Hepatocyte (in vitro differentiated cells): ENCODE measurements at regions not wholly inside any gene's neighbourhood (a gene's known extent, or its start where the extent isn't known, plus 50 kb on each side); places are given as distances from the start of the nearest gene placed in this dataset.

Source experiments
- DNase-seq: peaks from one replicate; pipeline ENCODE4 v3.0.0-alpha.2; 2016; ENCODE audit warnings: low spot score
- H2AFZ ChIP-seq: fragments of 200-600 bp; sonication (generic); 2 replicates; pipeline ENCODE4 v1.6.0; 2016; ENCODE audit warnings: antibody characterized with exemption, mild to moderate bottlenecking
- H3K27ac ChIP-seq: fragments of 200-600 bp; sonication (generic); 2 replicates; pipeline ENCODE4 v1.5.1; 2016; ENCODE audit warnings: mild to moderate bottlenecking
- H3K27me3 ChIP-seq: fragments of 200-600 bp; sonication (generic); 2 replicates; pipeline ENCODE4 v1.6.1; 2016
- H3K36me3 ChIP-seq: fragments of 200-600 bp; sonication (generic); replicated peaks from 2 replicates; pipeline ENCODE4 v1.5.1; 2016; ENCODE audit warnings: low read depth; ENCODE audit not compliant: insufficient read depth
- H3K4me1 ChIP-seq: fragments of 200-600 bp; sonication (generic); 2 replicates; pipeline ENCODE4 v1.5.1; 2016; ENCODE audit warnings: mild to moderate bottlenecking, moderate library complexity; ENCODE audit not compliant: insufficient read depth
- H3K4me2 ChIP-seq: fragments of 200-600 bp; sonication (generic); 2 replicates; pipeline ENCODE4 v1.6.0; 2016
- H3K4me3 ChIP-seq: fragments of 200-600 bp; sonication (generic); 2 replicates; pipeline ENCODE4 v1.5.1; 2016; ENCODE audit warnings: mild to moderate bottlenecking
- H3K79me2 ChIP-seq: fragments of 200-600 bp; sonication (generic); 2 replicates; pipeline ENCODE4 v1.6.0; 2017; ENCODE audit warnings: mild to moderate bottlenecking
- H3K9me2 ChIP-seq: fragments of 200-600 bp; sonication (generic); replicated peaks from 2 replicates; pipeline ENCODE4 v1.6.0; 2017; ENCODE audit warnings: mild to moderate bottlenecking; ENCODE audit not compliant: insufficient read depth
- H3K9me3 ChIP-seq: fragments of 200-600 bp; sonication (generic); 2 replicates; pipeline ENCODE4 v1.5.1; 2016; ENCODE audit warnings: low read depth, mild to moderate bottlenecking
- H4K20me1 ChIP-seq: fragments of 200-600 bp; sonication (generic); 2 replicates; pipeline ENCODE4 v1.6.0; 2016; ENCODE audit warnings: mild to moderate bottlenecking; ENCODE audit not compliant: insufficient read depth, poor library complexity, severe bottlenecking
- EZH2 ChIP-seq: fragments of 200-600 bp; sonication (generic); IDR thresholded peaks from 2 replicates; pipeline ENCODE4 v1.6.1; 2016; ENCODE audit warnings: antibody characterized with exemption, mild to moderate bottlenecking, borderline replicate concordance
- EZH2phosphoT487 ChIP-seq: fragments of 200-600 bp; sonication (generic); IDR thresholded peaks from one replicate; pipeline ENCODE4 v1.6.1; 2018; ENCODE audit warnings: antibody characterized with exemption, mild to moderate bottlenecking, low read depth, moderate library complexity; ENCODE audit not compliant: unreplicated experiment, severe bottlenecking
- WGBS: methylation state at CpG from one replicate; pipeline ENCODE4 v1.1.6; 2016; ENCODE audit warnings: low lambda C conversion rate; ENCODE audit errors: missing lambda C conversion rate; 5-methylcytosine and 5-hydroxymethylcytosine counted together
- TF ChIP-seq, protein P1 (sequence below): fragments of 200-600 bp; sonication (generic); IDR thresholded peaks from 2 replicates; pipeline ENCODE4 v1.5.1; 2016; ENCODE audit warnings: antibody characterized with exemption, mild to moderate bottlenecking; ENCODE audit not compliant: poor library complexity

GRCh38 chr22:34057726-34058125 is 137.4 kb upstream of the LARGE1 start:
- Histone ChIP-seq H3K27me3 (peaks cover 6% of the 10 kb centered on the region), H3K4me2 (no peak overlapping the region), H4K20me1 (no peaks in the 10 kb centered on the region), H3K4me1 (no peaks in the 10 kb centered on the region), H3K79me2 (no peaks in the 10 kb centered on the region), H3K9me2 (no peaks in the 10 kb centered on the region), H3K27ac (no peak overlapping the region), H2AFZ (no peak overlapping the region), H3K36me3 (no peaks in the 10 kb centered on the region), H3K4me3 (no peak overlapping the region), H3K9me3 (no peaks in the 10 kb centered on the region)
- TF ChIP-seq, protein P1, sequence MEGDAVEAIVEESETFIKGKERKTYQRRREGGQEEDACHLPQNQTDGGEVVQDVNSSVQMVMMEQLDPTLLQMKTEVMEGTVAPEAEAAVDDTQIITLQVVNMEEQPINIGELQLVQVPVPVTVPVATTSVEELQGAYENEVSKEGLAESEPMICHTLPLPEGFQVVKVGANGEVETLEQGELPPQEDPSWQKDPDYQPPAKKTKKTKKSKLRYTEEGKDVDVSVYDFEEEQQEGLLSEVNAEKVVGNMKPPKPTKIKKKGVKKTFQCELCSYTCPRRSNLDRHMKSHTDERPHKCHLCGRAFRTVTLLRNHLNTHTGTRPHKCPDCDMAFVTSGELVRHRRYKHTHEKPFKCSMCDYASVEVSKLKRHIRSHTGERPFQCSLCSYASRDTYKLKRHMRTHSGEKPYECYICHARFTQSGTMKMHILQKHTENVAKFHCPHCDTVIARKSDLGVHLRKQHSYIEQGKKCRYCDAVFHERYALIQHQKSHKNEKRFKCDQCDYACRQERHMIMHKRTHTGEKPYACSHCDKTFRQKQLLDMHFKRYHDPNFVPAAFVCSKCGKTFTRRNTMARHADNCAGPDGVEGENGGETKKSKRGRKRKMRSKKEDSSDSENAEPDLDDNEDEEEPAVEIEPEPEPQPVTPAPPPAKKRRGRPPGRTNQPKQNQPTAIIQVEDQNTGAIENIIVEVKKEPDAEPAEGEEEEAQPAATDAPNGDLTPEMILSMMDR, result no peak
- no peak for TF ChIP-seq EZH2phosphoT487
- no peak for TF ChIP-seq EZH2
- no peak for DNase-seq
- 90% methylated on average over 4 of the region's 4 CpGs for whole genome bisulfite sequencing

- Histone ChIP-seq H3K79me2 (no peaks in the 10 kb centered on the region), H3K9me3 (no peaks in the 10 kb centered on the region), H3K36me3 (no peaks in the 10 kb centered on the region), H3K27ac (no peak overlapping the region), H2AFZ (no peak overlapping the region), H3K27me3 (no peaks in the 10 kb centered on the region), H3K4me1 (no peaks in the 10 kb centered on the region), H4K20me1 (no peaks in the 10 kb centered on the region), H3K4me3 (no peak overlapping the region), H3K4me2 (no peak overlapping the region), H3K9me2 (no peaks in the 10 kb centered on the region)
- DNase-seq, result no peak
- TF ChIP-seq EZH2phosphoT487, result no peak
- TF ChIP-seq, protein P1, result no peak
- TF ChIP-seq EZH2, result no peak
- 80% methylated on average over 7 of the region's 7 CpGs for WGBS
These were observed 144.4 kb upstream of the LARGE1 start for GRCh38 chr22:34064696-34065095.

GRCh38 chr22:34067031-34067430 is 146.8 kb upstream of the LARGE1 start:
- H3K27ac ChIP-seq, result no peak overlapping the region
- no peaks in the 10 kb centered on the region for H3K79me2 ChIP-seq
- no peaks in the 10 kb centered on the region for H3K27me3 ChIP-seq
- no peaks in the 10 kb centered on the region for H3K4me1 ChIP-seq
- no peaks in the 10 kb centered on the region for H3K9me2 ChIP-seq
- no peak overlapping the region for H2AFZ ChIP-seq
- TF ChIP-seq EZH2phosphoT487 (no peak), EZH2 (no peak)
- TF ChIP-seq, protein P1, result no peak
- 83% methylated on average over 7 of the region's 7 CpGs for WGBS
- H3K4me2 ChIP-seq, result no peak overlapping the region
- H3K36me3 ChIP-seq, result no peaks in the 10 kb centered on the region
- no peak overlapping the region for H3K4me3 ChIP-seq
- no peaks in the 10 kb centered on the region for H3K9me3 ChIP-seq
- no peak for DNase-seq
- H4K20me1 ChIP-seq, result no peaks in the 10 kb centered on the region

DNA sequence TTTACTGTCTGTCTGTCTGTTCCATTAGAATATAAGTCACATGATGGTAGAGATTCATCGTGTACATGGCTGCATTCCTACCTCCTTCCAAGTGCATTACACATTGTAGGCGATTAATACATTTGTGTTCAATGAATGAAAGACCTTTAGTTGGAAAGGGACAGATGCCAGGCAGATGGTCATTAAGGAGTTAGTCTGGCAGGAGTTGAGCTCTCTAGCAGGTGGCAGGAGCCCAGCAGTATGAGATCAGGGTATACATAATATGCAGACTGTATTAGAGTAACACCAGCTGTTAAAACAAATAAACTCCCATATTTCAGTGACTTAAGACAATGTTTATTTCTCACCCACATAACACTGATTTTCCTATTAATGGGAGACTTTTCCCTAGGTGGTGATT is 147.7 kb upstream of the LARGE1 start:
- no peak for TF ChIP-seq EZH2
- TF ChIP-seq, protein P1, result no peak
- TF ChIP-seq EZH2phosphoT487, result no peak
- H2AFZ ChIP-seq, result no peak overlapping the region
- DNase-seq, result no peak
- H3K27ac ChIP-seq, result no peak overlapping the region
- no peaks in the 10 kb centered on the region for H3K9me3 ChIP-seq
- H3K36me3 ChIP-seq, result no peaks in the 10 kb centered on the region
- no peaks in the 10 kb centered on the region for H3K27me3 ChIP-seq
- no peak overlapping the region for H3K4me3 ChIP-seq
- H4K20me1 ChIP-seq, result no peaks in the 10 kb centered on the region
- H3K79me2 ChIP-seq, result no peaks in the 10 kb centered on the region
- no peaks in the 10 kb centered on the region for H3K9me2 ChIP-seq
- no peaks in the 10 kb centered on the region for H3K4me1 ChIP-seq
- no peak overlapping the region for H3K4me2 ChIP-seq
- WGBS, result 61% methylated on average over 2 of the region's 2 CpGs
